ENCODE measurements at regions not wholly inside any gene's neighbourhood (a gene's known extent, or its start where the extent isn't known, plus 50 kb on each side); places are given as distances from the start of the nearest gene placed in this dataset.
"Not testable (repeated sequence)": the region's sequence is repeated elsewhere in the genome, so short reads cannot be mapped to it uniquely, and the experiment has no call there.

GRCh38 chr20:6339176-6339575 lies 216.3 kb upstream of the FERMT1 start:
- Histone ChIP-seq H3K36me3 (ENCODE audit: control insufficient read depth in 3 of 3, insufficient read depth in 3 of 3, low read length in 3 of 3) (no peaks in the 10 kb centered on the region), H3K4me1 (ENCODE audit: control insufficient read depth in 3 of 3, insufficient read depth in 3 of 3, low read length in 3 of 3) (no peaks in the 10 kb centered on the region), H3K9me3 (ENCODE audit: control insufficient read depth in 3 of 3, low read length in 3 of 3) (no peaks in the 10 kb centered on the region), H3K27ac (ENCODE audit: low read depth, low read length) (no peak overlapping the region), H3K4me3 (ENCODE audit: low read length in 3 of 3) (no peak overlapping the region), H3K9ac (ENCODE audit: low read depth in 1 of 3, low read length in 3 of 3) (no peak overlapping the region), H3K27me3 (ENCODE audit: control insufficient read depth in 3 of 3, insufficient read depth in 3 of 3, low read length in 3 of 3) (no peaks in the 10 kb centered on the region)

GRCh38 chr20:6333110-6333509 lies 210.3 kb upstream of the FERMT1 start:
- Histone ChIP-seq H3K4me3 (ENCODE audit: low read length in 3 of 3) (no peak overlapping the region), H3K9me3 (ENCODE audit: control insufficient read depth in 3 of 3, low read length in 3 of 3) (no peaks in the 10 kb centered on the region), H3K27ac (ENCODE audit: low read depth, low read length) (no peak overlapping the region), H3K4me1 (ENCODE audit: control insufficient read depth in 3 of 3, insufficient read depth in 3 of 3, low read length in 3 of 3) (no peaks in the 10 kb centered on the region), H3K9ac (ENCODE audit: low read depth in 1 of 3, low read length in 3 of 3) (no peak overlapping the region), H3K36me3 (ENCODE audit: control insufficient read depth in 3 of 3, insufficient read depth in 3 of 3, low read length in 3 of 3) (no peaks in the 10 kb centered on the region), H3K27me3 (ENCODE audit: control insufficient read depth in 3 of 3, insufficient read depth in 3 of 3, low read length in 3 of 3) (no peaks in the 10 kb centered on the region)

GRCh38 chr20:6321235-6321634 lies 198.4 kb upstream of the FERMT1 start:
- H3K4me1 ChIP-seq (ENCODE audit: control insufficient read depth in 3 of 3, insufficient read depth in 3 of 3, low read length in 3 of 3); H3K27ac ChIP-seq (ENCODE audit: low read depth, low read length); H3K9ac ChIP-seq (ENCODE audit: low read depth in 1 of 3, low read length in 3 of 3); H3K4me3 ChIP-seq (ENCODE audit: low read length in 3 of 3); H3K9me3 ChIP-seq (ENCODE audit: control insufficient read depth in 3 of 3, low read length in 3 of 3); H3K27me3 ChIP-seq (ENCODE audit: control insufficient read depth in 3 of 3, insufficient read depth in 3 of 3, low read length in 3 of 3); H3K36me3 ChIP-seq (ENCODE audit: control insufficient read depth in 3 of 3, insufficient read depth in 3 of 3, low read length in 3 of 3): not testable (repeated sequence)

- Histone ChIP-seq H3K9me3 (ENCODE audit: control insufficient read depth in 3 of 3, low read length in 3 of 3) (peaks cover 0 to 7% (median 0%) of the 10 kb centered on the region in 3 donors), H3K9ac (ENCODE audit: low read depth in 1 of 3, low read length in 3 of 3) (no peak overlapping the region), H3K27me3 (ENCODE audit: control insufficient read depth in 3 of 3, insufficient read depth in 3 of 3, low read length in 3 of 3) (no peaks in the 10 kb centered on the region), H3K4me1 (ENCODE audit: control insufficient read depth in 3 of 3, insufficient read depth in 3 of 3, low read length in 3 of 3) (no peaks in the 10 kb centered on the region), H3K27ac (ENCODE audit: low read depth, low read length) (no peak overlapping the region), H3K4me3 (ENCODE audit: low read length in 3 of 3) (no peak overlapping the region), H3K36me3 (ENCODE audit: control insufficient read depth in 3 of 3, insufficient read depth in 3 of 3, low read length in 3 of 3) (no peaks in the 10 kb centered on the region)
These were observed 189.2 kb upstream of the FERMT1 start for GRCh38 chr20:6311841-6312655.

- no peaks in the 10 kb centered on the region for H3K27me3 ChIP-seq (ENCODE audit: control insufficient read depth in 3 of 3, insufficient read depth in 3 of 3, low read length in 3 of 3)
- H3K4me1 ChIP-seq (ENCODE audit: control insufficient read depth in 3 of 3, insufficient read depth in 3 of 3, low read length in 3 of 3), result no peaks in the 10 kb centered on the region
These were observed 188.3 kb upstream of the FERMT1 start for GRCh38 chr20:6311097-6311496.

GRCh38 chr20:6305536-6305935 lies 182.7 kb upstream of the FERMT1 start:
- H3K9ac ChIP-seq (ENCODE audit: low read depth in 1 of 3, low read length in 3 of 3), result no peak overlapping the region
- H3K27ac ChIP-seq (ENCODE audit: low read depth, low read length), result no peak overlapping the region
- H3K9me3 ChIP-seq (ENCODE audit: control insufficient read depth in 3 of 3, low read length in 3 of 3), result peaks cover 0 to 3% (median 0%) of the 10 kb centered on the region in 3 donors
- no peaks in the 10 kb centered on the region for H3K36me3 ChIP-seq (ENCODE audit: control insufficient read depth in 3 of 3, insufficient read depth in 3 of 3, low read length in 3 of 3)
- no peaks in the 10 kb centered on the region for H3K4me1 ChIP-seq (ENCODE audit: control insufficient read depth in 3 of 3, insufficient read depth in 3 of 3, low read length in 3 of 3)
- H3K4me3 ChIP-seq (ENCODE audit: low read length in 3 of 3), result no peak overlapping the region
- no peaks in the 10 kb centered on the region for H3K27me3 ChIP-seq (ENCODE audit: control insufficient read depth in 3 of 3, insufficient read depth in 3 of 3, low read length in 3 of 3)

More at GRCh38 chr20:6311097-6311496, 188.3 kb upstream of the FERMT1 start:
- peaks cover 0 to 7% (median 0%) of the 10 kb centered on the region in 3 donors for H3K9me3 ChIP-seq (ENCODE audit: control insufficient read depth in 3 of 3, low read length in 3 of 3)
- H3K27ac ChIP-seq (ENCODE audit: low read depth, low read length), result no peak overlapping the region
- H3K36me3 ChIP-seq (ENCODE audit: control insufficient read depth in 3 of 3, insufficient read depth in 3 of 3, low read length in 3 of 3), result no peaks in the 10 kb centered on the region
- H3K4me3 ChIP-seq (ENCODE audit: low read length in 3 of 3), result no peak overlapping the region
- H3K9ac ChIP-seq (ENCODE audit: low read depth in 1 of 3, low read length in 3 of 3), result no peak overlapping the region

GRCh38 chr20:6302041-6302440 lies 179.2 kb upstream of the FERMT1 start:
- no peaks in the 10 kb centered on the region for H3K4me1 ChIP-seq (ENCODE audit: control insufficient read depth in 3 of 3, insufficient read depth in 3 of 3, low read length in 3 of 3)
- no peaks in the 10 kb centered on the region for H3K27me3 ChIP-seq (ENCODE audit: control insufficient read depth in 3 of 3, insufficient read depth in 3 of 3, low read length in 3 of 3)
- no peaks in the 10 kb centered on the region for H3K36me3 ChIP-seq (ENCODE audit: control insufficient read depth in 3 of 3, insufficient read depth in 3 of 3, low read length in 3 of 3)
- H3K9me3 ChIP-seq (ENCODE audit: control insufficient read depth in 3 of 3, low read length in 3 of 3), result no peaks in the 10 kb centered on the region
- no peak overlapping the region for H3K4me3 ChIP-seq (ENCODE audit: low read length in 3 of 3)
- no peak overlapping the region for H3K9ac ChIP-seq (ENCODE audit: low read depth in 1 of 3, low read length in 3 of 3)
- no peak overlapping the region for H3K27ac ChIP-seq (ENCODE audit: low read depth, low read length)

GRCh38 chr20:6299456-6299855 lies 176.6 kb upstream of the FERMT1 start:
- Histone ChIP-seq H3K4me1 (ENCODE audit: control insufficient read depth in 3 of 3, insufficient read depth in 3 of 3, low read length in 3 of 3) (no peaks in the 10 kb centered on the region), H3K9me3 (ENCODE audit: control insufficient read depth in 3 of 3, low read length in 3 of 3) (no peaks in the 10 kb centered on the region), H3K27me3 (ENCODE audit: control insufficient read depth in 3 of 3, insufficient read depth in 3 of 3, low read length in 3 of 3) (no peaks in the 10 kb centered on the region), H3K27ac (ENCODE audit: low read depth, low read length) (no peak overlapping the region), H3K36me3 (ENCODE audit: control insufficient read depth in 3 of 3, insufficient read depth in 3 of 3, low read length in 3 of 3) (no peaks in the 10 kb centered on the region), H3K4me3 (ENCODE audit: low read length in 3 of 3) (no peak overlapping the region), H3K9ac (ENCODE audit: low read depth in 1 of 3, low read length in 3 of 3) (no peak overlapping the region)

GRCh38 chr20:6298049-6298448 lies 175.2 kb upstream of the FERMT1 start:
- Histone ChIP-seq H3K36me3 (ENCODE audit: control insufficient read depth in 3 of 3, insufficient read depth in 3 of 3, low read length in 3 of 3) (no peaks in the 10 kb centered on the region), H3K27ac (ENCODE audit: low read depth, low read length) (no peak overlapping the region), H3K4me1 (ENCODE audit: control insufficient read depth in 3 of 3, insufficient read depth in 3 of 3, low read length in 3 of 3) (no peaks in the 10 kb centered on the region), H3K27me3 (ENCODE audit: control insufficient read depth in 3 of 3, insufficient read depth in 3 of 3, low read length in 3 of 3) (no peaks in the 10 kb centered on the region), H3K9ac (ENCODE audit: low read depth in 1 of 3, low read length in 3 of 3) (no peak overlapping the region), H3K9me3 (ENCODE audit: control insufficient read depth in 3 of 3, low read length in 3 of 3) (no peaks in the 10 kb centered on the region), H3K4me3 (ENCODE audit: low read length in 3 of 3) (no peak overlapping the region)

GRCh38 chr20:6295867-6296256 lies 173.0 kb upstream of the FERMT1 start:
- Histone ChIP-seq H3K4me1 (ENCODE audit: control insufficient read depth in 3 of 3, insufficient read depth in 3 of 3, low read length in 3 of 3) (no peaks in the 10 kb centered on the region), H3K36me3 (ENCODE audit: control insufficient read depth in 3 of 3, insufficient read depth in 3 of 3, low read length in 3 of 3) (no peaks in the 10 kb centered on the region), H3K9ac (ENCODE audit: low read depth in 1 of 3, low read length in 3 of 3) (no peak overlapping the region), H3K9me3 (ENCODE audit: control insufficient read depth in 3 of 3, low read length in 3 of 3) (no peaks in the 10 kb centered on the region), H3K4me3 (ENCODE audit: low read length in 3 of 3) (no peak overlapping the region), H3K27ac (ENCODE audit: low read depth, low read length) (no peak overlapping the region), H3K27me3 (ENCODE audit: control insufficient read depth in 3 of 3, insufficient read depth in 3 of 3, low read length in 3 of 3) (no peaks in the 10 kb centered on the region)
